Activated CD4-positive, alpha-beta T cell treated with anti-CD3 and anti-CD28 coated beads for 36 hours (primary cell): ENCODE measurements at regions not wholly inside any gene's neighbourhood (a gene's known extent, or its start where the extent isn't known, plus 50 kb on each side); places are given as distances from the start of the nearest gene placed in this dataset.
A peak's percentile ranks its signal among the peaks of the same experiment; 100 is the strongest.

Experiments
- ATAC-seq: fragments of 200-7000 bp; cut with Tn5 transposase; one replicate; pipeline ENCODE4 v1.10.0; 2021; ENCODE audit warnings: mild to moderate bottlenecking, moderate library complexity
- CTCF ChIA-PET: fragments of 350-600 bp; sonication (Branson Sonifier 250); formaldehyde crosslinking; loops from one replicate; lab custom pipeline; 2021; ENCODE audit warnings: antibody characterized with exemption; lab: Charles Lee
- POLR2A ChIA-PET: fragments of 350-600 bp; sonication (Branson Sonifier 250); formaldehyde crosslinking; loops from one replicate; lab custom pipeline; 2021; ENCODE audit warnings: antibody characterized with exemption, inconsistent platforms; lab: Charles Lee
- DNase-seq: peaks from one replicate; pipeline ENCODE4 v3.0.0-alpha.2; 2020
- H3K27ac Mint-ChIP-seq: one replicate; pipeline ENCODE4 v1.8.0; 2021; ENCODE audit warnings: mixed read lengths
- H3K27me3 Mint-ChIP-seq: one replicate; pipeline ENCODE4 v1.8.0; 2021; ENCODE audit warnings: mixed read lengths
- H3K36me3 Mint-ChIP-seq: one replicate; pipeline ENCODE4 v1.8.0; 2021; ENCODE audit warnings: low read depth, mixed read lengths
- H3K4me1 Mint-ChIP-seq: one replicate; pipeline ENCODE4 v1.8.0; 2021; ENCODE audit warnings: mixed read lengths
- H3K4me3 Mint-ChIP-seq: one replicate; pipeline ENCODE4 v1.8.0; 2021; ENCODE audit warnings: mild to moderate bottlenecking, moderate library complexity, mixed read lengths
- H3K9me3 Mint-ChIP-seq: one replicate; pipeline ENCODE4 v1.8.0; 2021; ENCODE audit warnings: low read depth, mixed read lengths
- intact Hi-C, 2 experiments: fragments of 100-400 bp; cut with DNase I in 1 of 2; cut with micrococcal nuclease in 1 of 2; formaldehyde crosslinking; loops; one replicate each; pipeline versions ENCODE4 v1.14.2 to v1.15.1; 2022 to 2024; cut with DNase I, micrococcal nuclease

DNA sequence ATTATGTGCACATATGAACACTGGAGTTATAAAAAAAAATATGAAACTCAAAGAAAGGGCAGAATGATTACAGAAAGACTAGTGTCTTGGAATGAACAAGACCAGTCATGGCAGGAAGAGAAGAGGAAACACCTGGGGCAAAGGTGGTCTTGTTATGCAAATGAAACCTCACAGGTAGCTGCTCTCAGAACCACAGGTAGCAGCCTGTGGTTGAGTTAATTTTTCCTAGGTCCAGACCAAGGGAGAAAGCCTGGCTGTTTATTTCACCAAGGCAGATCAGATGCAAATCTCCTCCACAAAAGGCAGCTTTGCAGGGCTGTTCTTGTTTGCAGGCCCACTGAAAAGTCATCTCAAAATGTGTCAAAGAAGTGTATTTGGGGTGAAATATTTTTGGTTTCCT is 785.8 kb downstream of the RNF144A start:
- ATAC-seq (no peak), DNase-seq (no peak)
- POLR2A ChIA-PET = interaction anchor here (0.6 kb wide), 1 partner anchor 140 kb away, joined by 3 read pairs; no protein-coding TSS in a partner anchor
- no peaks in the 10 kb centered on the region for H3K36me3 Mint-ChIP-seq
- no peak overlapping the region for H3K27ac Mint-ChIP-seq
- H3K4me1 Mint-ChIP-seq = peaks cover 7% of the 10 kb centered on the region
- H3K27me3 Mint-ChIP-seq = no peaks in the 10 kb centered on the region
- no peak overlapping the region for H3K4me3 Mint-ChIP-seq
- intact Hi-C loops = no loop called here
- CTCF ChIA-PET = interaction anchor here (0.7 kb wide), 1 partner anchor 145 kb away, joined by 3 read pairs; no protein-coding TSS in a partner anchor
- peaks cover 4% of the 10 kb centered on the region for H3K9me3 Mint-ChIP-seq

DNA sequence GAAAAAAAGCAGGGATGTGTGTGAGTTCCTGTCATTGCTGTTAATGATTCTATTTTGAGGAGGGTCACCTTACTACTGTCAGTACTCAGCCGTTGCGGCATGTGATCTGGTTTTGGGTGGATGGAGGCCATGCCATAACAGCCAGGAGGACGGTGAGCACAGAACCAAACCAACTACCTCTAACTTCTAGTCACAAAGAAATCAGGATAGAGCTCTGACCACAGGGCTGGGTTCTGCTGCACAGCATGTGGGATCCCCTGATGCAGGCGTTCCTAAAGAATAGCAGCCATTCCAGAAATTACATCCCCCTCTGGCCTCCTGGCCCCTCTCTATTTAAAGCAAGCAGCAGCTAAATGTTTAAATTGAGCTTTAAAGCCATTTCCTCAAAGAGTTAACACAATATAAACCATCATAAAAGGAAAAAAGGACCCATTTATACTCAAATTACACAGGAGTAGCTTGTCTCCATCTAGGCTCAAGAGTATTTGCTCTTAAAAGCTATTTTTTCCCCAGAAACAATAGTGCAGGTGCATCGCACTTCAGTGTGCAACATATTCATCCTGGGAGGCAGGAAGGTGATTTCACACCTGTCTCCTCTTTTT is 786.4 kb downstream of the RNF144A start:
- DNase-seq = no peak
- ATAC-seq = no peak
- POLR2A ChIA-PET = no interaction called here
- intact Hi-C loops = no loop called here
- Mint-ChIP-seq H3K36me3 (no peaks in the 10 kb centered on the region), H3K27me3 (no peaks in the 10 kb centered on the region), H3K27ac (no peak overlapping the region), H3K9me3 (peaks cover 4% of the 10 kb centered on the region), H3K4me1 (peaks cover 7% of the 10 kb centered on the region), H3K4me3 (no peak overlapping the region)
- CTCF ChIA-PET = no interaction called here

GRCh38 chr2:7704296-7704865 is 787.2 kb downstream of the RNF144A start:
- DNase-seq = no peak

DNA sequence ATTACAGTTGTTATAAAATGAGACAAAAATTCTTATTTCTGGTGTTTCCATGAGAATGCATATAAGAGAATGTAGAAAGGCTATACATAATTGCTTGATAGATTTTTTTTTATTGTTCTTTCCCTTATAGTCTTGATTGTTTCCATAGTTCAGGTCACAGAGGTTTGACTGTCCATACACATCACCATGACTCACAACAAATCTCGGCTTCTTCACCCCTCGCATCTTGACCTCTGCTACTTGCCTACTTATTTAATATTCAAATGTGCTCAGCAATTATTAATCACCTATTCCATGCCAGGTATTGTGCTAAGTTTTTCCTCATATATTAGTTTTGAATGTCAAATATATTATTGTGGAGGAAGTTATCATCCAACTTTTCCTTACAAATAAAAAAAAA is 789.6 kb downstream of the RNF144A start:
- Mint-ChIP-seq H3K36me3 (no peaks in the 10 kb centered on the region), H3K9me3 (no peaks in the 10 kb centered on the region), H3K27me3 (no peaks in the 10 kb centered on the region), H3K4me3 (no peak overlapping the region), H3K4me1 (peaks cover 9% of the 10 kb centered on the region), H3K27ac (no peak overlapping the region)
- POLR2A ChIA-PET = no interaction called here
- CTCF ChIA-PET = interaction anchor here (1.0 to 1.4 kb wide), 2 partner anchors 11 to 45 kb away, joined by 4 to 5 read pairs; no protein-coding TSS in a partner anchor
- DNase-seq (no peak), ATAC-seq (no peak)
- intact Hi-C loops = no loop called here

More at GRCh38 chr2:7704296-7704865, 787.2 kb downstream of the RNF144A start:
- CTCF ChIA-PET = no interaction called here
- H3K27ac Mint-ChIP-seq = no peak overlapping the region
- intact Hi-C loops = no loop called here
- POLR2A ChIA-PET = no interaction called here
- H3K4me3 Mint-ChIP-seq = no peak overlapping the region
- peaks cover 7% of the 10 kb centered on the region for H3K4me1 Mint-ChIP-seq
- H3K36me3 Mint-ChIP-seq = no peaks in the 10 kb centered on the region
- H3K27me3 Mint-ChIP-seq = no peaks in the 10 kb centered on the region
- ATAC-seq = no peak
- H3K9me3 Mint-ChIP-seq = peaks cover 4% of the 10 kb centered on the region

DNA sequence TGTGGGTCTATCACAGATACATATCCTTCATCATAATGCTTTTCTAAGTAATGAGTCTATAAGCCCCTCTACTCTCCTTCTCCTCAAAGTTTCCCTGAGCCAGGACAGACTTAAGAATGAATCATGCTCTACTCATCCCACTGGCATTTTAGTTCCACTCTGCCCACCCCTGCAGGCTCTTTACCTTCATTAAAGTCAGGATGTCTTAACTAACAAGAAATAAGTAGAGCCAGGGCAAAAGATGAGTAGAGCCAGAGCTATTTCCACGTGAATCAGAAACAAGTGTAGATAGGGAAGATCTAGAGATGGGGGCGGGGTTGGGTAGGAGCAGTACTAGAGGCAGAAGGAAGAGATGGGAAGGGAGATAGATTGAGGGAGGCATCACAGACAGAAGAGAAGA is 790.5 kb downstream of the RNF144A start:
- no peaks in the 10 kb centered on the region for H3K27me3 Mint-ChIP-seq
- no peaks in the 10 kb centered on the region for H3K36me3 Mint-ChIP-seq
- peaks cover 9% of the 10 kb centered on the region for H3K4me1 Mint-ChIP-seq
- H3K9me3 Mint-ChIP-seq = no peaks in the 10 kb centered on the region
- ChIA-PET CTCF (interaction anchor here (1.4 kb wide), 1 partner anchor 10 kb away, joined by 5 read pairs; no protein-coding TSS in a partner anchor), POLR2A (no interaction called here)
- no peak for ATAC-seq
- no peak overlapping the region for H3K27ac Mint-ChIP-seq
- intact Hi-C loops = no loop called here
- no peak for DNase-seq
- no peak overlapping the region for H3K4me3 Mint-ChIP-seq

GRCh38 chr2:7709907-7710306 is 792.7 kb downstream of the RNF144A start:
- no peaks in the 10 kb centered on the region for H3K36me3 Mint-ChIP-seq
- peak; percentile 34 for DNase-seq
- ATAC-seq = peak; percentile 80
- no peaks in the 10 kb centered on the region for H3K9me3 Mint-ChIP-seq
- CTCF ChIA-PET = interaction anchor here (1.5 to 2.1 kb wide), 2 partner anchors 15 to 38 kb away, joined by 3 to 8 read pairs; no protein-coding TSS in a partner anchor
- POLR2A ChIA-PET = no interaction called here
- peaks cover 2% of the 10 kb centered on the region for H3K4me1 Mint-ChIP-seq
- no peaks in the 10 kb centered on the region for H3K27me3 Mint-ChIP-seq
- intact Hi-C loops = no loop called here
- no peak overlapping the region for H3K27ac Mint-ChIP-seq
- no peak overlapping the region for H3K4me3 Mint-ChIP-seq

- peaks cover 2% of the 10 kb centered on the region for H3K4me1 Mint-ChIP-seq
- H3K36me3 Mint-ChIP-seq = no peaks in the 10 kb centered on the region
- CTCF ChIA-PET = interaction anchor here (2.1 kb wide), 1 partner anchor 14 kb away, joined by 8 read pairs; no protein-coding TSS in a partner anchor
- ATAC-seq (no peak), DNase-seq (no peak)
- POLR2A ChIA-PET = interaction anchor here (0.6 kb wide), 1 partner anchor 261 kb away, joined by 3 read pairs; no protein-coding TSS in a partner anchor
- intact Hi-C loops = no loop called here
- no peak overlapping the region for H3K4me3 Mint-ChIP-seq
- H3K9me3 Mint-ChIP-seq = no peaks in the 10 kb centered on the region
- no peak overlapping the region for H3K27ac Mint-ChIP-seq
- no peaks in the 10 kb centered on the region for H3K27me3 Mint-ChIP-seq
These were observed 794.0 kb downstream of the RNF144A start for GRCh38 chr2:7711167-7711566.

DNA sequence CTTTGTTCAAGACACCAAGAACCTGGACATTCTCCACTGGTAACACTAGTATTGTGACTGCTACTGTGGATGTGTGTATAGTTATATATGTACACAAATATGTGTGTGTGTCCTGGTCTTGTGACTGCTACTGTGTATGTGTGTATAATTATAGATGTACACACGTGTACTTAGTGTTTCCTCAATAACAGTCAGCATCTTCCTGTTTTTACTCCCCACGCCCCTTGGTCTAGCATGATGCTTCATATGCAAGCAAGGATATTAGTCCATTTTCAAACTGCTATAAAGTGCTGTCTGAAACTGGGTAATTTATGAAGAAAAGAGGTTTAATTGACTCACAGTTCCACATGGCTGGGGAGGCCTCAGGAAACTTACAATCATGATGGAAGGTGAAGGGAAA is 802.7 kb downstream of the RNF144A start:
- H3K4me1 Mint-ChIP-seq = peaks cover 13% of the 10 kb centered on the region
- no peak for ATAC-seq
- POLR2A ChIA-PET = interaction anchor here (0.6 kb wide), 1 partner anchor 312 kb away, joined by 3 read pairs; no protein-coding TSS in a partner anchor
- H3K4me3 Mint-ChIP-seq = no peak overlapping the region
- DNase-seq = no peak
- H3K27me3 Mint-ChIP-seq = no peaks in the 10 kb centered on the region
- intact Hi-C loops = no loop called here
- H3K36me3 Mint-ChIP-seq = no peaks in the 10 kb centered on the region
- no peak overlapping the region for H3K27ac Mint-ChIP-seq
- CTCF ChIA-PET = no interaction called here
- no peaks in the 10 kb centered on the region for H3K9me3 Mint-ChIP-seq

DNA sequence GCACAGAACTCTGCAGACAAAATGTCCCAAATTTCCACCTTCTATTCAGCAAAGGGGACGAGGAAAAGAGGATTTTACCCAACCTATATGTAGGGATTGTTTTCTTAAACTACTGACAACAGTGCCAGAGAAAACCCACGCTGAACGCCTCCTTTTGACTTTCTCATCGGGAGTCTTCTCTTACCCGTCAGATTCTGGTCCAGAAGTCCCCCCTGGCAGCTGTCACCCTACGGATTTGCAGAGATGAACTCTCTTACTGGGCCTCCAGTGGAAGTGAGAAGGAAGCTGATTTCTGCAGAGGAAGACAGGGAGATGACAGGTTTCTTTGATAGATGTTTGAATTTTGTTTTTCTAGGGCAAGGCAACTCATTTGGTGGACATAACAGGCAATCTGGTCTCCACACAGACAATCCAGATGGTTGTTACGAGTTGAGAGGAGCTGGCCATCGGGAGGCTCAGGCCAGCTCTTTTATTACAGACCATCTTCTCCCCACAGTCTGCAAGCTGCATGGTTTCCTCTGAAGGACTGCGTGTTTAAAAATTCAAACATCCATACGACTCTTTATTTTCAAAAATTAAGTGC is 804.3 kb downstream of the RNF144A start:
- ChIA-PET POLR2A (no interaction called here), CTCF (interaction anchor here (0.6 to 1.2 kb wide), 3 partner anchors 27 to 386 kb away, joined by 3 read pairs; no protein-coding TSS in a partner anchor)
- H3K27me3 Mint-ChIP-seq = no peaks in the 10 kb centered on the region
- DNase-seq = no peak
- no peaks in the 10 kb centered on the region for H3K9me3 Mint-ChIP-seq
- no peak overlapping the region for H3K4me3 Mint-ChIP-seq
- no peak overlapping the region for H3K27ac Mint-ChIP-seq
- peaks cover 25% of the 10 kb centered on the region for H3K4me1 Mint-ChIP-seq
- no peak for ATAC-seq
- intact Hi-C loops = no loop called here
- H3K36me3 Mint-ChIP-seq = no peaks in the 10 kb centered on the region

DNA sequence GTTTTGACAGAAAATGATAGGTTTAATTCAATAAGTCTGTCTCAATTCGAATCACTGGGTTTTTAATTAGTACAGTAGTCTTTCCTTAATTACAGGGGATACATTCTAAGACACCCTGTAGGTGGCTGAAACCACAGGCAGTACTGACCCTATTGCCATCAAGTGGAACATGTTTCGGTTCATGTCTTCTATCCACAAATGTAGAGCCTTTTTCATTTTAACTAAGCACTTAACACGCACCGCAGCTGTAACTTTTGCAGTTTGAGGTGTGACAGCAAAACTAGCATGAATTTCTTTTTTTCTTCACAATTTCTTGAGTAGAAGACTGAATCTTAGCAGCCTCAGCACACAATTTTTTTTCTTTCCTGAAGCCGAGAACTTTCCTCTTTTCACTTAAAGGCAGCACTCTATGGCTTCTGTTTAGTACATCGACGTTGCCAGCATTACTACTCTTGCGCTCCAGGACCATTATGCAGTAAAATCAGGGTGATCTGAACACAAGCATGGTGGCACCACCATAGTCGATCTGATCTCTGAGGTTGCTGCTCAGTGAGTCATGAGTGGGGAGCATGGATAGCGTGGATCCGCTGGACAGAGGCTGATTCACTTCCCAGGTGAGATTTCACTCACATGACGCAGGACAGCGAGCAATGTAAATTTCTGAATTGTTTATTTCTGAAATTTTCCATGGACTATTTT is 805.1 kb downstream of the RNF144A start:
- Mint-ChIP-seq H3K36me3 (no peaks in the 10 kb centered on the region), H3K27ac (no peak overlapping the region), H3K4me3 (no peak overlapping the region), H3K9me3 (no peaks in the 10 kb centered on the region), H3K27me3 (no peaks in the 10 kb centered on the region), H3K4me1 (peaks cover 27% of the 10 kb centered on the region)
- ChIA-PET CTCF (no interaction called here), POLR2A (interaction anchor here (0.7 kb wide), 1 partner anchor 29 kb away, joined by 4 read pairs; no protein-coding TSS in a partner anchor)
- DNase-seq = no peak
- intact Hi-C loops = no loop called here
- ATAC-seq = no peak

GRCh38 chr2:7724336-7724735 is 807.1 kb downstream of the RNF144A start:
- Mint-ChIP-seq H3K4me3 (no peak overlapping the region), H3K4me1 (peaks cover 27% of the 10 kb centered on the region), H3K27me3 (no peaks in the 10 kb centered on the region), H3K27ac (peak overlapping the region; percentile 17), H3K36me3 (no peaks in the 10 kb centered on the region), H3K9me3 (no peaks in the 10 kb centered on the region)
- DNase-seq (no peak), ATAC-seq (no peak)
- ChIA-PET CTCF (interaction anchor here (0.9 to 1.5 kb wide), 3 partner anchors 9 to 16 kb away, joined by 3 to 8 read pairs (median 4); no protein-coding TSS in a partner anchor), POLR2A (interaction anchor here (0.6 kb wide), 1 partner anchor 66 kb away, joined by 3 read pairs; no protein-coding TSS in a partner anchor)
- intact Hi-C loops = no loop called here
